Bone marrow (tissue), 2 donors: ENCODE measurements at regions not wholly inside any gene's neighbourhood (a gene's known extent, or its start where the extent isn't known, plus 50 kb on each side); places are given as distances from the start of the nearest gene placed in this dataset.

ENCODE experiments used
- DNase-seq, 2 donors: peaks; one replicate each; lab custom pipeline; 2025; lab: John Stamatoyannopoulos, UW

DNA sequence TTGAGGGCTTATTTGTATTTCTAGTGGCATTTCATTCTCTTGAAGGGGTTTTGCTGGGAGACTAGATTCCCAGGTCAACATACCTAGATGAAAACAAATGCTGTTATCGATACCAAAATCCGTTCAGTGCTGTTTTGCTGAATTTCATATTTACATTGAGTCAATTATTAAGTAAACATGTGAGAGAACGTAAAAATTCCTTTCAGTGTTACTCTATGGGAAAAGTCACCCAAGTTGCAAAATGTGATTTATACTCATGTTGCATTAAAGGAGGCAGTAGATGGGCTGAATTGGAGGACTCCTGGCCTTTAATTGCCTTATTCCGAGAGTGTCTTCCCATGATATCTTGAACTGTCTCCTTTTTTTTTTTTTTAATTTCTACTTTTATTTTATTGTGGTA lies 1011.3 kb upstream of the NR2F2 start:
- no peak for DNase-seq

DNA sequence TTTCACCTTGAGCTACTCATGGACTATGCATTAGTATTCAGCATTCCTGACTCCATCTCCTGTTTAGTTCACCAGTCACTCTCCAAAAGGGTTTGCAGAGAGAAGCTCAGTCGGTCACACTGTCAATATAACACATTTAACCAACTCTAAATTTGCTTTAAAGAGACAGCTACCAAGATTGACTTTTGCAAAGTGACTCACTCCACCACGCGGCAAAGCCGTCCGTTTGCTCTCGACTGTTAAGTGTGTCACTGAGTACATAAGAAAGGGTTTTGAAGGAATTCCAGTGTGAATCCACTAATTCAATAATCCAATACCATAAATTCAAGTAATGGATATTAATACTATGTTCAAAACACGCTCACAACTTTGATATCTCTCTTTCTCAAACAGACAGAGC lies 1006.7 kb upstream of the NR2F2 start:
- DNase-seq: no peak

DNA sequence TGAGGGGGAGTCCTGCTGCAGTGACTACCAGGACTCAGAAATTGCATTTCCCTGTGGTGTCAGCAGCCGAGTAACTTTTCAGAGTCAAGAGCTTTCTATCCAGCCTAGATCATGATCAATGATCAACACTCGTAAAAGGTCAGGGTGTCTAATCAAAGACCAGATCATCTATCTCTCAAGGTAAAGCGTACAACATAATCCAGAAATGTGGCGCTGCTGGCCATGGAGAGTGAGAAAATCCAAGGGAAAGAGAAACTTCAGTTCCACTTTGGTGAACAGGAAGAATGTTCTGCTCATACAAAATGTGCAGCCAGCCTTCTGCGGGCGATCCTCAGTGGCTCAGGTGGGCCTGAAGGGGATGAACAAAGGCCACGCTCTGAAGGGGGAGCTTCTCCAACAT lies 1005.8 kb upstream of the NR2F2 start:
- DNase-seq: no peak

DNA sequence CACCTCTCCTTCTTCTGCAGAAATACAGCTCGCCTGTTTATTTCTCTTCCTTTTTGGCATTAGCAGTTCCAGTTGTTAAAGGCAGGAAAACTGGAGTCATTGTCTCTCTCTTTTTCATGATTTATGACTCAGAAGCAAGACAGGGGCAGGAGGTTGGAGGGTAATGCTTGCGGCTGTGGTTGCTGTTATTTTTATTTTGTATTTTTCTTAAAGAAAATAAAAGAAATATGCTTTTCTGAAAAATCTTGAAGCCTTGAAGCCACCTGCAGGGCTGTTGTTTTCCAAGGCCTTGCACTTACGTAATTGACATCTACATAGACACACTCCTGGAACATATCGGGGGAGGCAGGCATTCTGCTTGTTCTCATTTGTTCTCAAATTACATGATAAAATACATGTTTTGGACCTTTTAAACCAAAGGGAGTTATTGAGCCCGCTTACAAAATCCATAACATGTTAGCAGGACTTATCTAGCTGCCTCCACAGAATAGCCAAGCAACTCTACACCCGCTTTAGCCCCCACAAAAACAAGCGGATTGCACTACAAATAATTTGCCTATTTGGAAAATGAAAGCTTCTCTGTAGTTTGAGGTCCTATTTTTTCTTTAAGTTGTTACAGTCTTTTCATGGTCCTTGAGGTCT lies 1004.6 kb upstream of the NR2F2 start:
- DNase-seq: no peak

DNA sequence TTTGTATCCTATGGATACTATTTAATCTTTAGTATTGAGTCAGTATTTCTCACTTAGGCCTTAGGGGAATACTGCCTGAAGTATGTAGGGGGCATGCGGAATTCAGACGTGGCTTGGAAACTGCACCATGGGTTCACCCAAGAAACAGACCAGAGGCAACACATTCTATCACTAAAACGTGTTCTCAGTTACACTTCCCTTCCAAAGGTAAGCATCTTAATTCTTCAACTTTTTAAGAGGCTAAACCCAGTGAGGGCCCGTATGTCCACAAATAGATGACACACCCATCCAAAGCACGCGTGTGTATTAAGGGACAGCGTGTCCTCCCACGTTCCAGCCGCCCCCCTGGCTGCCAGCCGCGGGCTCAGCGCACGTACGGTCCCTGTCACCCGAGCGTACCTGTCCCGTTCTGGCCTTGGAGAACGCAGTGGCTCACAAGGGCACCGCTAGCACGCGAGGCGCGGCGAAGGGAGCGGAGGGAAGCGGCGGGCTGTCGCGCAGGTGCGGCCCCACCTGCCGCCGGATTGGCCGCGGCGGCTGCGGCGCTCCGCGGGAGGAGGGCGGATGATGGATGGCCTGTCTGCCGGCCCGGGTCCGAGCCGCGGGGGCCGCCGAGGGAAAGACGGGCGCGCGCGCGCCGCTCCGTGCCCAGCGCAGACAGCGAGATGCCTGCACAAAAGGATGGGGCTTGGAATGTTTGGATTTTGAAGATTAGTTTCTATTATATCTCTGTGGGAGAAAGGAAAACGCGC lies 1003.9 kb upstream of the NR2F2 start:
- no peak for DNase-seq

DNA sequence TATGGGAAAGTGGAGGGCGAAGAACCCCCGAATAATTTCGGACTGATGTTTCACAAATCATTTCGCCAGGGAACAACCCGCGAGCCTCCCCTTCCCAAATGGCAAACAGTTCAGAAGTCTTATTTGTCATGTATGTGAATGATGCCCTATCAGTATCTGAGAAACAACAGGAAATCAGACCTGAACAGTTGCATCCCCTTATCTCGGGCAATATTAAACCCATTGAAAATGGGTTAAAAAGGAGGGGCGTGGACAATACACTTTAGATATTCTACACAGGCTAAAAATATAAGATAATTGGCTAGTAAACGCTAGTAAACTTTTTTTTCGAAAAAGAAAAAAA lies 1003.3 kb upstream of the NR2F2 start:
- no peak for DNase-seq

DNA sequence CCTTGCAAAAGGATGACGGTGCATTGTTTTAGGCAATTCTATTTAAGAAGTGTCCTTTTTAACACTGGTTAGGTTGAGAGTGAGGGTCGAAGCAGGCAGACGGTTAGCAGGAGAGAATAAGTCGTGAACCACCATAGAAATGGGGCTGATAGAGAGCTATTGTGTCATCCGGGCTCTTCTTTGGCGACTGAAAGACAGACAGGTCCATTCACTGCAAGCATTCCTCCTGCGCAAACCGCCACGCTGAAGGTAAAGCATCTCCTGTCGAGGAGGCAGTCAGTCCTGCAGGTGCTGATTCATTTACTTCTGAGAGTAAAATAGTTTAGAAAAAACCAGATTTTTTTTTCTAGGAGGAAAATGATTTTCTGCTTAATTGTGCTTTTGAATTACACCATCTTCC lies 1002.8 kb upstream of the NR2F2 start:
- no peak for DNase-seq

DNA sequence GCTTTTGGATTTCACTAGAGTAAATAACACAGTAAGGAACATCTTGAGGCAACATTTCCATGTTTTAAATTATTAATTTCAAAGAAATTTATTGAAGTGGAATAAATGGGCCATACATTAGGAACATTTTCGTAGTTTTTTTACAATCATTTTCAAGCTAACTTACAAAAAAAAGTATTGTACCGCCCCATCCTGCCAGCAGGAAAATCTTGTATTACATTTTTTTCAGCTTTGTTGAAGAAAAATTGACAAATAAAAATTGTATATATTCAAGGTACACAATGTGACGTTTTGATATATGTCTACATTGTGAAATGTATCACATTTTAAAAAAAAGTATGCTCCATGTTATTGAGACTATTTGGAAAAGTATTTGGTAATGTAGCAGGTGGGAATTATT lies 1001.9 kb upstream of the NR2F2 start:
- DNase-seq: no peak

DNA sequence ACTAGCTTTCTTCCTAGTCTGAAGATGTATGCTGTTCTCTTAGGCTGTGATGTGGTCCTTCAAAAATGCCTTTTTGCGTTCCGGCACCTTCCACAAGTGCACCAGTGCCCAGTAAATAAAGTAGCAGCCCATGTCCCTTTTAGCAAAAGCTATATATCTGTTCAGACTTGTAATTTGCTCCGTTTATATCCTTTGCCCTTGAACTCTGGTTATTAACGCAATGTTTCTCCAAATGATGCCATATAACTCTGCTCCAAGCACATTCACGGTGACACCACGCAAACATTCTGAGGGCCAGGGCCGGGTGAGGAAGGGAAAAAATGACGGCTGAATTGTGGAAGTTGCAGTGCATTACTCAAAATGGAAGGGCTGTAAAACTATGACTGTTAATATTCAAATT lies 1001.1 kb upstream of the NR2F2 start:
- no peak for DNase-seq

DNA sequence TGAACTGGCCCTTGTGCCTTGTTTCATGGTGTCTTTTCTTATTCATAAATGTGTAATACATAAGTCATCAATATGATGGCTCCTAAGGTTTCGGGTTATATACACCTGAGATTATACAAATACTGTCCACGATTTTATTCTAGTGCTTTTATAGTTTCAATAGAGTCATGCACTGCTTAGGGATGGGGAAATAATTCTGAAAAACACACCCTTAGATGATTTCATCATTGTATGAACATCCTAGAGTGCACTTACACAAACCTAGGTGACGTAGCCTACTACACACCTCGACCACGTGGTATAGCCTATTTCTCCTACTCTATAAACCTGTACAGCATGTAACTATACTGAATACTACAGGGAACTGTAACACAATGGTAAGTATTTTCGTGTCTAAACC lies 988.8 kb upstream of the NR2F2 start:
- DNase-seq: no peak

DNA sequence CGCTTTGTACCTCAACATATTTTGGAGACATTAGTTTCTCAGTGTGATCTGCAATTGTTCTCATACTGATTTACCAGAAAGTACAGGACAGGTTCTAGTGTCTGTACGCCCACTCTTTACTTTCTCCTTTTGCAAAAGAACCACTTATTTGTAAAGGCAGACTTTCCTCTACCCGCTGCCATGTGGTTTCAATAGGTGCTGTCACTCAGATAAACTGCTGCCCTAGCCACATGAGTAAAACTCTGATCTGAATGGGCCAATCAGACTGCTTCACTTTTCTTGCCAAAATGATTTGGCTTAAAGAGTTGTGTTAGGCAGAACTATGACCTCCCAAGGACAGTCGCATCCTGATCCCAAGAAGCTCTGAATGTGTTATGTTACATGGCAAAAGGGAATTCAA lies 984.6 kb upstream of the NR2F2 start:
- DNase-seq: no peak

DNA sequence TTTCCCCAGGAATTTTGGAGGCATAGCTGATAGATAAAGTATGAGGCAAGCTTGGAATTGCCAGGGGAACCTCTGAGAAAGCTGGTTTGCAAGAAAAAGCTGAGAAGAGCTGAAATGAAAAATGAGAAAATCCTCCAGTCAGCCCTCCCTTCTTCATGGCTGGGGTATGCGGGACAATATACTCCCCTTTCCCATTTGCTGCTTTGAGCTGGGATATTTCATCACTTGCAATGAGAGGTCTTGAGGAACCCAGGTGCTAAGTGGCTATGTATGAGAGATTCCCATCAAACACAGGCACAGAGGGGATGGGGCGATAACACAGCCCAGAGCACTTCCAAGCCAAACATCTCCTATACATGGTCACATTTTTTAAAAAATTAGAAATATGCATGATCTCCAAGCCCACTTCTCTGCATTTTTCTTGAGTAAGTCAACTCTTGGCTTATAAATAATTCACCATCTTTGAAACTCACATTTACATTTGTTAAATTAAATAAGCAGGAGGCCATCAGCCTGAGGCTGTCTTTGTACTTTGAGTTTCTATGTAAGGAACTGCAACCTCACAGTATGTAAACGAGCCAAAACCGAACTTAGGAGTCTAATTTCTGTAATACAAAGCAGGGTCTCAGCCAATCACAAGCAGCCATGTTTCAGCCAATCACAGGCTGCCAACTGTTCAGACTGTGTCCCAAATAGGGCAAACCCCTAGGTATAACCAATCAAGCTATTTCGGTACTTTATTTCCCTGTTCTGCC lies 983.6 kb upstream of the NR2F2 start:
- no peak for DNase-seq

DNA sequence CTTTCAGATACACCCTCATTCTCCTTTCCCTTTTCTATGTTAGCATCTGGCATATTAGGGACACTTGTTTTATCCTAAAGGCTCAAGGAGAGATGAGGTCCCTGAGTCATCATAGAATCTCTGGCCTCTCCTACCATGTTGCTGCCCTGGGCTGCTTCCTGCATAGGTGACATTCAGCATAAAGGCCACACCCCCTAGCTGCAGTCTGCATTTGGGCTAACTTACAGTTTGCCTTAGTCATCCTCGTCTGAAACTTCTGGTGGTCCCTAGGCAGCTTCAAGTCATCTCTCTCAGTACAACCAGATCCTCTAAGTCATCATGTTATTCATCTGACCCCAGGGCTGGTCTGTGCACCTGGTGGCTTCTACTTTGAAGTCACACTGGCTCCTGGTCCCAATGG lies 982.7 kb upstream of the NR2F2 start:
- DNase-seq: no peak

DNA sequence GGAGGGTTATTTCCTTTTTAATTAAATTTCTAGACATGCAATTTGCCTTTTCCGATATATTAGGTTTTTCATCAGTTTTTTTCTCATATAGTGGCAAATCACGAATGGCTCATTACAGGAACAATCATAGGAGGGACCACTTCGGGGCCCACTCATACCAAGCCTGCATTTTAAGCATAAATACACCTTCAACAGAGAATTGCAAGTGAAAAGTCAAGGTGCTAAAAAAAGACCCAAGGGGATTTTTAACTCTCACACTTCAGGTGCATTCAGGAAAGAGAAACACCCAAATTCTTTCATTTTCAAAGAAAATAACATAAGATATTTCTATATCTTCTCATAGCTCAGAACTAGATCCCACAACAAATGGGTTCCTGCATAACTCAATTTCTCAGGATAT lies 979.6 kb upstream of the NR2F2 start:
- DNase-seq: no peak

DNA sequence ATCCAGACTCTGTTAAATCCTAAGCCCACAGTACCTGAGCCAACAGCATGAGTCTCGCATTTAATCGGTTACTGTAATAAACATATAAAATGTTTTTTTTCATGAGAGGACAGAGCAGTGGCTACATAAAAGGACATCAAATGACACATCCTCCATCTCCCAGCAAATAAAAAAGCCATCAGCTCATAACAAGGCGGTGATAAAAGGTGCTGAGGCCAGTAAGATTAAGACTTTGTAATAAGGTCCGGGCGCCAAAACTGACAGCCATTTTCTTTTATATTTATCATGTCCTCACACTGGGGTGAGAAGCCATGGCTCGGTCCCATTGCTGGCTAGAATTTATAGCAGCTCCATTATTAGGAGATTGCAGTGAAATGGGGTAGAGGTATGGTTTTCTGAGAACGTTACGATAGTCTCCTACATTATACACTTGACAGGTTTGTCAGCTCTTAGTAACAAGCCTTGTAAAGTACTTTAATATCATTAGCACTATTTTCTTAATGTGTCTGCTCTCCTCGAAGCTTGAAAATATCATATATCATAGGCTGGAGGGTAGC lies 977.8 kb upstream of the NR2F2 start:
- no peak for DNase-seq

DNA sequence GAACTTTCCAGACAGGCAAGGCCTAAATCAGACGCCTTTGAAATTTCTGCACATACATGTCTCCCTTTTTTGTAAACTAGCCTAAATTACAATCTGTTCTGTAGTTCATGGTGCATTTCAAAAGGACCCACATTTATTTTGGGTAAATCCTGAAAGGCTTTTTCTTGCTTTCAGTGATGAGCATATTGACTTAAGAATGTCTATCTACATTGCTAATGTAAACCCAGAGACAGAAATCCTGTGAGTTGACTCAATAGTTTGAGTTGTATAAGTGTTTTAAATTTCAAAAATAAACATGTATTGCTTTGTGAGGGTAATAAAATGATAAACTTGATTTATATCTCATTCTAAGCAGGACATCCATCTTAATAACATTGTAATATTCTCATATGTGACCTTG lies 977.0 kb upstream of the NR2F2 start:
- no peak for DNase-seq

DNA sequence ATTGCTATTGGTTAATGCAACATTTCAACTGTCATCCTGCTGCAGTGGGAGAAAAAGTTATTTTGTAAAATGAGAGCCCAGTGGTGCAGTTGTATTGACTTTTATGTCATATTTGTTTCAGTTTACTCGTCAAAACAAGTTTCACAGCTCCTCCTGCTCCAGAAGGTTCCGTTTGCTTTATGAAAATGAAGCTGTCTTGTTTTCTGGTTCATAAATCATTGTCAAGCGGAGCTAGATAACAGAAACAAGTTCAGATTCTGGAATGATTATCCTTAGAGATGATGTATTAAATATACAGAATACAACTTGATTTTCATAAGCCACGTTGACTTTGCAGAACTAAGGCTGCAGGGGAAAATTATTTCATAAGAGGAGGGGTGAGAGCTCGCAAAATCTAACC lies 970.5 kb upstream of the NR2F2 start:
- no peak for DNase-seq

DNA sequence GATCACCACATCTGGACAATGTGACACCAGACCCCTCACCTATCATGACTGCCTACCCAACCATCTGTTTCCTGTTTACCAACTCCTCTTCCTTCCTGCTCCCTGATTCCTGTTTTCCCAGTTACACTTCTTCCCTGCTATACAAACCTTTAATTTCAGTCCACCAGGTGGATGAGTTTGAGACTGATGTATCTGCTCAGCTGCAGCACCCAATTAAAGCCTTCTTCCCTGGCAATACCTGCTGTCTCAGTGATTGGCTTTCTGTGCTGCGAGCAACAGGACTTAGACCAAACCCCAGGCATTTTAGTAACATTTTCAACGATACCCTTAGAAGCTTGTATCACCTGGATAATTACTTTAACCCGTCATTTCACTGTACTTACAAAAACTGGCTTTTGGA lies 968.2 kb upstream of the NR2F2 start:
- DNase-seq: no peak

DNA sequence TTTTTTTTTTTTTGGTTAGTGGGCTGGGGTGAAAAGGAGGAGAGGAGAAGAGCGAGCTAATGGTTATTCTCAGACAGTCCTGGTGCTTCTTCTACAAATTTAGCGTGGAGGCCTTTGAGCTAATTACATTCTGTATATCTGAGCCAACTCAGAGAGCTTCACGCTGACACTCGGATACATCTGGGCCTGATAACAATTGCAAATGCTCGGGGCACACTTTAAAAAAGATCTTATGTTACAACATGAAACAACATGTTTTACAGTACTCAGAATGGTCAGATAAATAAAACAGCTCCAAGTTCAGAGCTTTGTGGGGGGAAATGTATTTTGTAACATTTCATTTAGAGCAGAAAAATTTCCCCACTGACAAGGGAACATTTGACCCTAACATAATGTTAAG lies 966.9 kb upstream of the NR2F2 start:
- no peak for DNase-seq

DNA sequence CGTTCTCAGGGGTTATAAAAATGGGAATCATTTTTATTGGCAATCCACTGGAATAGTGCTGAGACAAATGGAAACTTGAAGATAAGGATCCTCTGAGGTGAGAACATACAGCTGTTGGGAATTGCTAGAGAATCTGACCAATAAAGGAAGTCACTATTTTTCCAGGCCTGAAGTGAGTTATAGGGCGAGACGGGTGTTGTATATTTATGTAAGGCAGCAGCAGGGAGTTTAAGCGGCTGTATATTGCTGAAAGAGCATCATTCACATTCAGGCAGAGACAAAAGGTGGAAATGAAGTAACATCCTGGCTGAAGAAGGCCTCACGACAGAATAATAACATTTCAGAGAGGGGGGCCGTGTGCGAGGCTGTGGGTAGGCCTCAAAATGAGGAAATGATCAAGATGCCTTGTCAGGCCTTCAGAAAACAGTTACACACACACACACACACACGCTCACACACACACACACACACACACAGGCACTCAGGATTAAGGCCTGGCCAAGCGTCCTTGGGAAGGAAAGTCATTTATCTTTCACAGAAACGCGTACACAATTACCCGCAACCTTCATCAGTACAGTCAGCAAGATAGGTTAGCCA lies 964.9 kb upstream of the NR2F2 start:
- DNase-seq: no peak

DNA sequence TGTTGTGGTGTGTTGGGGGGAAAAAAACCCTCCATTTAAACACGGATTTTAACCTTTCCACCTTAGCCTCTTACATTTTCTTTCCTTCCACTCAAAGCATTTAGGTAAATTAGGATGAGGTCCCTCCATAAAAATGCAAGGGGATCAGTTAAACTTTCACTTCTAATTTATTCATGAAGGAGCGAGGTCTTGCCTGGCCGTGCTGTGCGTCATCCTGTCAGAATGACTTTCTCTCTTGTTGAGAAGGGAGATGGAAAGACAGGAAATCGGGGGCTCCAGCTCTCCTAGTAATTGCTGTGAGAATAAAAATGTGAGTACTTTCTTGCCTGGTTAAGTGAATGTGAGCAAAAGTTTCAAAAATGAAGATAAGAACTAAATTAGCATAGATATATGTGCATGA lies 962.3 kb upstream of the NR2F2 start:
- no peak for DNase-seq

DNA sequence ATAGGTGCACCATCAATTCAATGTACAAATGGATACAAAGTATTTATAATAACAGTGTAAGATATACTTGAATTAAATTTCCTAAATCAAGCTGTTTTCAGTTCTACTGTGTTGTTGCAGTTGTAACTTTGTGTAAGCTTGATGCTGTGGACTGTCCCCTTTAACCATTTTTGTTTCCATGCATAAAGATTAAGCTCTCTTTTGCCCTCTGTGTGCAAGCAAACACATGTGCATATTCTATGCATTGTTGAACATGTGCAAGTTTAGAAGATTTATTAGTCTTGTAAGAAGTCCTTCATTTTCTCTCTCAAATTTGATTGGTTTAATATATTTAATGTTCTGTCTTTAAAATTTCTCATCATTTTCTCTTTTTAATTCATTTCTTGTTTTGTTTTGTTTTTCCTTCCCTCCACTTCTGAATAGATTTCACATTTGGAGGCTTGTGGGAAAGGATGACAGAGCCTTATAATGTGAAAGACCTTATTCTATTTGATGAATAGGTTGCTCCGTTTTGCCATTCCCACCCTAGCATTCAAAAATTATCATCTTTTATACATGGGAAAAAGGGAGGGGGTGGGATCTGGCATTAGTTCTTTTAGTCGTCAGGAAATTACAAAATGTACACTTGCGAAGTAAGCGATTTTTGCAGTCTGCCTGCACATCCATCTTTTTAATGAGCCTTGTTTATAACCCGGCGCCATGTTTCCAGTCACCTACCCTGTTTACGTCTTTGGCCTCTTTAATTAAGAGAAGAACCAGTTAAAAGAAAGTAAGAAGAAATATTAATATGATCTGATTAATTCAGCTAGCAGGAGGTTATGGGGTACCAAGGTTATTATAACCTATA lies 961.5 kb upstream of the NR2F2 start:
- no peak for DNase-seq
